RKO (cell line): ENCODE measurements at regions not wholly inside any gene's neighbourhood (a gene's known extent, or its start where the extent isn't known, plus 50 kb on each side); places are given as distances from the start of the nearest gene placed in this dataset.
"Not testable (repeated sequence)": the region's sequence is repeated elsewhere in the genome, so short reads cannot be mapped to it uniquely, and the experiment has no call there.

Experiments used
- DNase-seq: peaks from one replicate; pipeline ENCODE4 v3.0.0-alpha.2; 2016; ENCODE audit warnings: low spot score

DNA sequence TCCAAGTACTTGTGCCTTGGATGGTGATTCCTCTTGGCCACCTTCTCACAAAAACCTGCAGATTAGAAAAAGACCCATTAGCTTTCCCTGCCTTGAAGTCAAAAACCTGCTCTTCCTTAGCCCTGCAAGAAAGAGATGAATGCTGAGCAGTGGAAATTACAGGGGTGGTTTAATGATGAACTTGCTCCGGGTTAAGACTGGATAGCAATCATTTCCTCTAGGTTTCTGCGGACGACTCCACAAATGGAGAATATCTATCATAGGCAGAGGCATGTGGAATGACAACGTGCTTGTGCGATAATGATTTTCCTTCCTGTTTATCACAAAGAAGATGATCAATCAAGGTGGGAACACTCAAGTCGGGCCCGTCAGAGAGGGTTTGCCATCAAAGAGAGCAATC, 201.2 kb upstream of the ERCC4 start:
- no peak for DNase-seq

GRCh38 chr16:13727943-13728342, 192.0 kb upstream of the ERCC4 start:
- no peak for DNase-seq

GRCh38 chr16:13733561-13733960, 186.4 kb upstream of the ERCC4 start:
- DNase-seq, result no peak

- not testable (repeated sequence) for DNase-seq
Measured at GRCh38 chr16:13739621-13740373, 180.2 kb upstream of the ERCC4 start.

GRCh38 chr16:13742928-13743327, 177.0 kb upstream of the ERCC4 start:
- no peak for DNase-seq

- no peak for DNase-seq
Measured at GRCh38 chr16:13743571-13743970, 176.4 kb upstream of the ERCC4 start.

DNA sequence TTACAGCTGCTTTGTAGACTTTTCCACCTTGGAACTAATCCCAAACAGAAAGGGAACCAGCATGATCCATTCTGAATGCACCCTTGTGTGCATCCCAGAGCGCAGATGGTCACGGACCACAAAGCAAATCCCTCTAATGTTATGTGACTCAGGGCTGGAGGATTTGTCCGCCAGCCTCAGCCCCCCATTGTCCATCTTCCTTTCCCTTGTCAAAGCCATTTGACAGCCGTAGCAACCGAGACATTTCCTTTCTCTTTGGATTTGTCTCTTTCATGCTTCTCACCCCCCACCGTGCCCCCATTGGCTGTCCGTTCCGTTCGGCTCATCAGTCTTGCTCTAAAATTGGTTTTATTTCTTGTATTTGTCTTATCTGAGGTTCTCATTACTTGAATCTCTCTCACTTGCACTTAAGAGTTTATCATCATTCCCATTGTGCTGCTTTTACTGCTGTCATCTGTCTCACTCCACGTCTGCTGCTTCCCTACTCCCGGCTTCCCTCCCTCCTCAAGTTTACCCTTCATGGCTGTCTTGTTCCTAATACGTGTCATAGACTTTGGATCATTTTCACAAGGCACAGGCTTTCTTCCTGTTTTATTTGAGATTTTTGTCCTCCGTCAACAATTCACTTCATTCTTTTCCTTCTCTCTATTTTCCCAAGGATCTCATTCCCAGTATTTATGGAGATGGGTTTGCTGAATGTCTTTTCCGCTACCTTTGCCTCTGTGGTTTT, 163.4 kb upstream of the ERCC4 start:
- DNase-seq, result no peak

- DNase-seq, result no peak
Measured at GRCh38 chr16:13766334-13766733, 153.6 kb upstream of the ERCC4 start.

DNA sequence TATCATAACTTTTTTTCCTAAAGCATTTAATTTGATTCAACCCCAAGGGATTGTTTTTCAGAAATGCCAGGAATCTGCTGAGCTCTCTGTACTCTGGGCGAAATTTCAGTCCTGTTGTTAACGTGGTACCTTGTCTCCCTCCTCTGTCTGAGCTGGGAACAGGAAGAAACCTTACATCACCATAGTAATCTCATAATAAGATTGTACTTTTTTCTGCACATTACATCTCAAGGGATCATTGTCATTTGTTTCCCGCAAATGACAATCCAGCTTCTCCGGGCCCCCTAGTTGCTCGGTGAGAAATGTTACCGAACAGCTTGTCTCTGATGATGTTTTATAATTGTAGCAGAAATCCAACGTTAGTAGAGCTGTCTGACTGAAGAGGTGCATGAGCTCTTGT, 152.7 kb upstream of the ERCC4 start:
- peak; percentile 8 for DNase-seq

GRCh38 chr16:13768471-13768870, 151.5 kb upstream of the ERCC4 start:
- DNase-seq, result no peak

DNA sequence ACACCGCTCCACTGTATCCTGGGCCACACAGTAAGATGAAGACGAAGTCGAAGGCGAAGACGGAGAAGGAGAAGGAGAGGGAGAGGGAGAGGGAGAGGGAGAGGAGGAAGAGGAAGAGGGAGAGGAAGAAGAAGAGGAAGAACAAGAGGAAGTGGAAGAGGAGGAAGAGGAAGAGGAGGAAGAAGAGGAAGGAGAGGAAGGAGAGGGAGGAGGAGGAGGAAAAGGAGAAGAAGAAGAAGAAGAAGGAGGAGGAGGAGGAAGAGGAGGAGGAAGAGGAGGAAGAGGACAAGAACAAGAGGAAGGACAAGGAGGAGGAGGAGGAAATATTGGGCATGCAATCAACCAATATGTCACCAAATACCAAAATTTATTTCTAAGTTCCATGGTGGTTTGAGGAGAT, 149.5 kb upstream of the ERCC4 start:
- DNase-seq, result no peak

GRCh38 chr16:13772782-13773181, 147.2 kb upstream of the ERCC4 start:
- DNase-seq, result no peak

DNA sequence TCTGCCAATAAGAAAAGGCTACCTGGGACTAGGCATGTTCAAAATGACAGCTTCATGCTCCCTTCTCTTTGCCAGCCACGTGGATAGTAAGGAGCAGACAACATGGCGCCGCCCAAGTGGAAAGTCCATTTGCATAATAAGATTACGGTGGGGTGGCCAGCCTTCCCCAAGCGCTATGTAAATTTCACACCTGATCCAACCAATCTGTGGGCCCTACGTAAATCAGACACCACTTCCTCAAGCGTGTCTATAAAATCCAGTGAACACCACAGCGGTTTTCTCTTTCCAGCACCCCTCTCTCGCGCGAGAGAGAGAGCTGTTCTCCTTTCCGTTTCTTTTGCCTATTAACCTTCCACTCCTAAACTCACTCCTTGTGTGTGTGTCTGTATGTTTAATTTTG, 140.3 kb upstream of the ERCC4 start:
- DNase-seq, result no peak

- no peak for DNase-seq
Measured at GRCh38 chr16:13780406-13781168, 139.4 kb upstream of the ERCC4 start.

DNA sequence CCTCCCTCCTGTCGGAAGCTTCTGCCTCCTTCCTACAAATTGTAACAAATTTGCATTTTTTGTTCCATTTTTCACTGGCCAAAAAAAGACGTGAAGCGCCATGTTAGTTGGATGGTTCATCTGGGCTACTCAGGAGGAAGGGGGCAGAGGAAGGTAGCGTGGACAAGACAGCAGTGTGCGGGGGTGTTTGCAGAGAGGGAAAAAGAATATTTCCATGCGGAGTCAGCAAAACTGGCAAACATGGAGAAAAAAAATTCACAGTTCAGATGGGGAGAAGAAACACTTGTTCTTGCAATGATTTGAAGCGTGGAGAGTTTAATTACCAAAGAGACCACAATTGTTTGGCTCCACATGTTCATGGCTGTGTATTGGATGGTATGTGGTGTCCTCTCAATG, 138.8 kb upstream of the ERCC4 start:
- DNase-seq, result no peak

DNA sequence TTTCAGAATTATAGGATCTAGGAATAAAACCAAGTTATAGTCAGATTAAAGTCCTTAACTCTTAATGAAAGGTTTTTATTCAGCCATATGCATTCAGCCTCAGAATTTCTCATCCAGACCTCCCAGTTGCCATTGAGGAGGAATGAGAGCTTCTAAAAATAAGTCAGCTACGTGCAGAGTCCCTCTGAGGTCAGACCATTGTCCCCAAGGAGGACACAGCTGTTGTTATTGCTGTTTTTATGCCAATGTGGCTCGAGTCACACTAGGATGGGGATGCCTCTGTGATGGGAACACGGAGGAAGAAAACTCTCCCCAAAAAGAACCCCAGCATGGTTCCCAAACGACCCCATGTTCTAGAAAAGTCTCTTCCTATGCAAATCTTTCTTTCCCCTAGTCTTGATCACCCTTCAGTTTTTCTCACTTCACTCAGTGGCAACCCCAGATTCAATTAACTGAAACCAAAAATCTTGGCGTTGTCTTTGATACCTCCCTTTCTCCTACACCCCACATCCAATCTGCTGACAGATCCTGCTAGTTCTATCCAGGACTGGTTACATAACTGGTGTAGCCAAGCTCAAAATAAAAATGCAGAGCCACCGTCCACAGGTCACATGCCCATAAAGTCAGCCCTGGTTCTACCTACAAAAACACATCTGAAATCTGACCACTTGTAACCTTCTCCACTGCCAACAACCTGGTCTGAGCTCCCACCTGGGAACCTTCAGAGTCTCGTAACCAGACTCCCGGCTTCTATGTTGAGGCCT, 138.2 kb upstream of the ERCC4 start:
- DNase-seq, result no peak

DNA sequence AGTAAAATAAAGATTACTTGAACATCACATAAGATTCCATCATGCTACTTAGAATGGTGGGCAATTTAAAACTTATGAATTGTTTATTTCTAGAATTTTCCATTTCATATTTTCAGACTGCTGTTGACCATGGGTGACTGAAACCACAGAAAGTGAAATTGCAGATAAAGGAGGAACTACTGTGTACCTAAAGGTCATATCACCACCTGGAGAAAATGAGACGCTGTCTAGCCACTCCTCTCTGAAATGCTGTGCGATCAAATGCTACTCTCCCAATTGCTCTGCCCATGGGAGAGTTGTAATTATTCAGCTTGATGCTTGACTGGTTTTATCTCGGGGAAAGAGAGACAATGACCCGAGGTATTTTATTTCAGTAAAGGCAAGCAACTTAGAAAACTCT, 128.9 kb upstream of the ERCC4 start:
- DNase-seq, result no peak

DNA sequence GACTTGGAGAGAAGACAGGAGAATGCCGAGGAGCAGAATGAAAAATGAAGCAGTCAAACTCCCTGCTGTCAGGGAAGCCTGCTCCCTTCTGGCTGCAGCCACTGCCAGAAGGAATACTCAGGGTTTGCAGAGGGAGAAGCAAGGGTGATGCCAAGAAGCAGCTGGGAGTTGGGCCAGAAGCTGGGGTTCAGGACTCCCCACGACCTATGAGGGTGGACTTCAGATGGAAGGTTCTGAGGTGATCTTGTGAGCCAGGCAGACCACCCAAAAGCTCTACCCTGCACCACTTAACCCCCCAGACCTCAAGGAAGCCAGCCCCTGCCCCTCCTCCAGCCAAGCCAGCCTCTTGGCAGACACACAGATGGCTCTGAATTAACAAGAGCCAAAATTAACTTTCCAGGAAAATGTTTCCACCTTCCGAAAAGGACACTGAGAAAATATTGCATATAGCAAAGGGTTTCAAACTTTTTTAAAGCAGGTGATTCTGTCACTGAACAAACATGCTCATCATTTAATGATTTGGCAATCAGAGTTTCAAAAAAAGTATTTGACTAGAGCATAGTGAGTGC, 126.0 kb upstream of the ERCC4 start:
- no peak for DNase-seq

DNA sequence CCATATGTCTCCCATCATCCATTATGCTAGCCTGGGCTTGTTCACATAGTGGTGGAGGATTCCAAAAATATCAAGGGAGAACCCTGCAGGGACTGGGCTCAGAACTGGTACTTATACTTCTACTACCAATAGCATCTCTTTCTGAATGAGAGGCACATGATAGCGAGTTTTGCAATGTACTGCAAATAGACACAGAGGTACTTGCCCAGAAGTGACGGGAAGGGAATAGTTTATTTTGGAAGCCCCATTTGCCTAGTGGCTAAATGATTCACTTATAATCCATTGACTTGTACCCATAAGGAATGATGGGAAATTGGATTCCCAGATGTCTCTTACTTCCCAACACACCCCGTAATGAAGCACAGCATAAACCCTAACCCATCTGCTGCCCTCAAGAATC, 124.8 kb upstream of the ERCC4 start:
- no peak for DNase-seq

DNA sequence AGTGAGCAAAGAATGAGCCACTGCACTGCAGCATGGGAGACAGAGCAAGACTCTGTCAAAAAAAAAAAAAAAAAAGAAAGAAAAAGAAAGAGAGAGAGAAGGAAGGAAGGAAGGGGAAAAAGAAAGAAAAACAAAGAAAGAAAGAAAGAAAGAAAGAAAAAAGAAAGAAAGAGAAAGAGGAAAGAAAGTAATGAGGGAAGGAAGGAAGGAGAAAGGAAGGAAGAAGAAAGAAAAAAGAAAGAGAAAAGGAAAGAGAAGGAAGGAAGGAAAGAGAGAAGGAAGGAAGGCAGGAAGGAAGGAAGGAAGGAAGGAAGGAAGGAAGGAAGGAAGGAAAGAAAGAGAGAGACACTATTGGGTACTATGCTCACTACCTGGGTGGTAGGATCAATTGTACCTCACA, 122.2 kb upstream of the ERCC4 start:
- no peak for DNase-seq

GRCh38 chr16:13798211-13798610, 121.7 kb upstream of the ERCC4 start:
- DNase-seq, result no peak

DNA sequence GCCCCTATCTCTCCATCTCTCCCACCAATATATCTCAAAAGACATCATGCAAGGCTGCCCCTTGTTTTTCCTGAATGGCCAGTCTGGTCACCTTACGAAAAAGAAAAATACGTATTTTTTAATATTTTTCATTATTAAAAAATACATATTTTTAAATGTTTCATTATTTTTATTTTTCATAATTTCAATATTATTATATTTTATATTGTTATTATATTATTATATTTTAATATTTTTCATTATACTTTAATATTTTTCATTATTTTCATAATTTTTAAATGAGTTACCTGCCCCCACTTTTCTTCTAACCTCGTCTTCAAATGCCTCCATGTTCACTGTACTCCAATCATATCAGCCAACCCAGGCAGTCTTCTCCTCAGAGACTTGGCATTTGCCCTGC, 116.0 kb upstream of the ERCC4 start:
- no peak for DNase-seq
